Effector CD8-positive, alpha-beta T cell (primary cell): ENCODE measurements at regions not wholly inside any gene's neighbourhood (a gene's known extent, or its start where the extent isn't known, plus 50 kb on each side); places are given as distances from the start of the nearest gene placed in this dataset.

Experiments
- DNase-seq: peaks from one replicate; lab custom pipeline; 2025; lab: John Stamatoyannopoulos, UW

DNA sequence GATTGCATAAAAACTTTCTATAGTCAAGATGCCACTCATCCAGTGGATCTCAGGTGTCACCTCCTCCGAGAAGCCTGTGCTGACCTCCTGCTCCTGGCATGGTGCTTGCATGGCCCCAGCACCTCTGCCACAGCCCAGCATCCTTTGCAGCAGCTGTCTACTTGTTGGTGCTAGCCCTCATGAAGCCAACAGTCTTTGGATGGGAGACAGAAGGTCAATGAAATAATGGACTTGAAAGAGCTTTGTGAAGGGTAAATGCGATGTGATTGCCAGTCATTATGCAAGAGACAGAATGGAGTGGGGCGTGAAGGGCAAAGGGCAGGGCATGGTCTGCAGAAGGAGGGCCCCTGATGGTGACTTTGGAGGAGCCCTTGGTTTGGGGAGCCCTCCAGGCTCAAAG is 63.0 kb upstream of the CLMN start:
- no peak for DNase-seq

DNA sequence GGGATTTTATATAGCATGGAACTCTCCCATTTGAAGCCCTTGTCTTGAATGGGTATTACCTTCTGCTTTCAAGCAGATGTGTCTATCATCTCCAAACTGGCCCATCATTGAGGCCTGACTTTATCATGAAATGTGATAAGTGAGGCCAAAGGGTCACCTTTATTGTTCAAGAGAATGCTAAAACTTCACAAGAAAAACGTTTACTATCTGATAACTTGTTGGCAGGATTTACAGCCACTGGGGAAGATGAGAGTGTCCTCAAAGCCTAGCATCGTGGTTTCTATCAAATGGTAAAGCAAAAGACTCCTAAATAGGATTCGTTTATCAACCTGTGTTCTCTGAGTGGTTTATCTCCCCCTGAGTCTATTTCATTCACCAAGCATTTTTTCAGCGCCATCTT is 62.0 kb upstream of the CLMN start:
- DNase-seq: no peak

DNA sequence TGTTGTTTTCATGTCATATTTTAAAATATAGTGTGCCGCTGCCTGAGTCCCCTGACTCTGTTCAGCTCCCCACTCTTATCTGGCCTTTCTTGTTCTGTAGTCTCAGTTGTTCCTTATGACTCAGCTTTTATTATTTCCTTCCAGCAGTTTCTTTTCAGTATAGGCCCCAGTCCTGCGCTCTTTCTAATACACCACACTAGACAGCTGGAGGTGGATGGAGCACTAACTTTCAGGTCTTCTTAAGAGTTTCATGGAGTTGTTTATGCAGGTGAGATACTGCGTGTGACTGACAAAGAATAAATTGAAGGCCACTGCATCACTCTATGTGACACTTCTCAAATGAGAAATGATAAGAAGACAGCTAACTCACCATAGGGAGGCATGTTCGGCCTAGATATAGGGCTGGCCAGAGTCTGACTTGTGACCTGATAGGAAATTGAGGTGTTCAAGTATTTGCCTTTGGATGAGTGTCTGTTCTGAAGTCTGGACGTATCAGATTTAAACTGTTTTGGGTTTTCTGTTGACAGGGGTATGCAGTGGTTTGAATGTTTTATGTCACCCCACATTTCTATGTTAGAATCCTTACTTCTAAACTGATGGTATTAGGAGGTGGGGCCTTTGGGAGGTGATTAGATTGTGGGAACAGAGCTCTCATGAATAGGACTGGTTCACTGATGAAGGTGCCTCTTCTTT is 60.8 kb upstream of the CLMN start:
- DNase-seq: no peak

DNA sequence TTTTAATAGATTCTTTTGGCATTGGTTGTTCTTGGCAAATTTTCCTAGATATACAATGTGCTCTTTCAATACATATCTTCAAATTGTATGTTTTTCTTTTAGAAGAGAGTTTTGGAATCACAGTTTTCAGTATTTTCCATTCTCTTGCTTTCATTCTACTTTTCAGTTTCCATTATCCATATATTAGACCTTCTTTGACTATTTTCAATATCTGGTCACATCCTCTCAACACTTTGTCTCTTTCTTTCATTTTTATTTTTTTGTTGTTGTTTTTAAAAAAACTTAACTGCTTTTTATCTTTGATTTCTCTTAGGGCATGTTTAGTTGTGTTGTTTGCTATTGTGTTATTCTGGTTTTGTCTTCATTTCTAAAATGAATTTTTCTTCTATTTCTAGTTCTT is 59.9 kb upstream of the CLMN start:
- DNase-seq: no peak

DNA sequence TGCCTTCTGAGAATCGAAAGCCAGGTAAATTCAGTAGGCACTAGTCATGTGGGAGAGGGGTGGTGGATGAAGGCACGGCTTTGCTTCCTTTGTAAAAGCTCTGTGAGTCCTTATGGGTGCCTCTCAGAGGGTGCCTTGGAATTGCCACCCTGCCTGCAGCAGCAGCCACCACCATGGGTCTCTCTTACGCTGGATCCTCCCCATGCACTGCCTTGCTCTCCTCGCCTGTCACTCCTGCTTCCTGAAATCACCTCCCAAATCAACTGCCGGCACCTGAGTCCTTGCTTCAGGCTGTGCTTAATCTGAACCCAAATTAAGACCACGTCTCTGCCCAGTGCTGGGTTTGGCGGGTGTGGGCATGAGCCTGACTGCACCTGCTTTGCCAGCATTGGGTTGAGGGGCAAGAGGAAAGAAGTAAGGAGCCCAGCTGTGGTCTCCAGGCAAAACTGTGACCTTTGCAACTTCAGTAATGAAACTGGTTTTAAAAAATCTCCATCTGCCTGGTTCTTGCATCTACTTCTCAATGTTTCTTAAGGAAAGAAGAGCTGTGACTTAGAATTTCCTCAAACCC is 55.9 kb upstream of the CLMN start:
- no peak for DNase-seq

DNA sequence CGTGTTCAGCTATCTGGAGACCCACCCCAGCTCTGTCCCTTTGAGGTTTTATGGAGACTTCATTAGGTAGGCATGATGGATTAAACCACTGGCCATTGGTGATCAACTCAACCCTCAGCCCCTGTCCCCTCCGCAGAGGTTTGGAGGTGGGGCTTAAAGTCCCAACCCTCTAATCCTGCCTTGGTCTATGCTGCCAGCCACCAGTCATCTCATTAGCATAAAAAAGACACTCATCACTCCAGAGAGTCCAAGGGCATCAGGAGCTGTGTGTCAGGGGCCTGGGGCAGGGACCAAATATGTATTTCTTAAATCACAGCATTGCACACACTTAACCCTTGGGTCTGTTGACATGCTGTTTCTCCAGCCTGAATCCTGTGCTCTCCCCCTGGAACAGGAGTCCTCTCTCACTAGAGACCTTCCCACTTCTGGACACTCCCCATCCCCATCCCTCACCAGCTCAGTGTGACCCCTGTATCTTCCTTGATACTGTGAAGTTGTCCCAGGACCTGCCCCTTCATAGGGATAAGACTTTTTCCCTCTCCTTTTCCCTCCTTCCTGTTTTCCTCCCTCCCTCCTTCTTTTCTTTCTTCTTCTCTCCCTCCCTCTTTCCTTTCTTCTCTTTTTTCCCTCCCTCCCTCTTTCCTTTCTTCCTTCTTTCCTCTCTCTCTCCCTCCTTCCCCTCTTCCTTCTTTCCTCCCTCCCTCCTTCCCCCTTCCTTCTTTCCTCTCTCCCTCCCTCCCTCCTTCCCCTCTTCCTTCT is 54.7 kb upstream of the CLMN start:
- DNase-seq: no peak

DNA sequence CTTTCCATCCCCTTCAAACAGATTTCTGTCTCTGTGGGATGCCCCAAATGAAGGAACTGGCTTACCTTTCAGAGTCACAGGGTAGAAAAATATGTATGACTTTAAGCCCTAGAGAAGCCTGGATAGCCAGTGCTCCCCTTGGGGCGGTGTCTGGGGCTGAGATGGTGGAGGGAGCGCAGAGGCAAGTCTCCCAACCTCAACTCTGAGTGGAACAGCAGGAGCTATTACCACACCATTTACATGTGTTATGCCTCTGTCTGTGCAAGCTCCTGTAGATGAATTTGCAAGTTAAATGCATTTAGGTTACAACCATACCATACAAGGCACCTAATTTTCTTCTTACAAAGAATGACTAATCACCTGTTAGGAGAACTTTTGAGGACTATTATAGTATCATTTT is 50.4 kb upstream of the CLMN start:
- DNase-seq: no peak
